ENCODE measurements at regions not wholly inside any gene's neighbourhood (a gene's known extent, or its start where the extent isn't known, plus 50 kb on each side); places are given as distances from the start of the nearest gene placed in this dataset.

- TF ChIP-seq RBBP5 (IDR thresholded peaks at IDR 0.05; ENCODE audit: borderline replicate concordance, low read depth, low read length) (no peak), NANOG (IDR thresholded peaks at IDR 0.05; ENCODE audit: insufficient read depth, low read depth, low read length, poor library complexity, severe bottlenecking) (no peak), TAF7 (optimal IDR thresholded peaks at IDR 0.05; ENCODE audit: borderline replicate concordance, low read depth, low read length) (no peak), KDM5A (IDR thresholded peaks at IDR 0.05; ENCODE audit: low read length) (no peak), BRCA1 (IDR thresholded peaks at IDR 0.05; ENCODE audit: low read depth, low read length) (no peak), POU5F1 (IDR thresholded peaks at IDR 0.05; ENCODE audit: low read depth, low read length) (no peak), BACH1 (IDR thresholded peaks at IDR 0.05; ENCODE audit: low read length) (peak; percentile 71), ASH2L (IDR thresholded peaks at IDR 0.05; ENCODE audit: low read length) (no peak)
Measured at GRCh38 chr3:62940771-62941563, 65.8 kb upstream of the CADPS start (continued).
